Transverse colon (tissue), 4 donors: ENCODE measurements at regions not wholly inside any gene's neighbourhood (a gene's known extent, or its start where the extent isn't known, plus 50 kb on each side); places are given as distances from the start of the nearest gene placed in this dataset.

ENCODE experiments used
- DNase-seq: peaks from one replicate; pipeline ENCODE4 v3.0.0-alpha.2; 2019
- H3K27ac ChIP-seq, 4 donors: fragments of 200-600 bp; sonication (generic); 2 replicates each; pipeline ENCODE4 v1.5.1; 2016 to 2018; ENCODE audit warnings: inconsistent platforms in 4 of 4
- H3K27me3 ChIP-seq: fragments of 200-600 bp; sonication (generic); 2 replicates; pipeline ENCODE4 v1.5.1; 2017; ENCODE audit warnings: inconsistent platforms
- H3K36me3 ChIP-seq, 4 donors: fragments of 200-600 bp; sonication (generic); 2 replicates each; pipeline ENCODE4 v1.5.1; 2017 to 2019; ENCODE audit warnings: inconsistent platforms in 4 of 4
- H3K4me1 ChIP-seq, 4 donors: fragments of 200-600 bp; sonication (generic); 2 replicates each; pipeline ENCODE4 v1.5.1; 2017 to 2020; ENCODE audit warnings: inconsistent platforms in 4 of 4
- H3K4me3 ChIP-seq, 4 donors: fragments of 200-600 bp; sonication (generic); 1 replicate in 1 of 4; 2 replicates in 3 of 4; pipeline versions ENCODE4 v1.5.1 to v1.6.1; 2017 to 2019; ENCODE audit warnings: inconsistent platforms in 4 of 4
- H3K9me3 ChIP-seq, 2 donors: fragments of 200-600 bp; sonication (generic); 2 replicates each; pipeline ENCODE4 v1.5.1; 2017 to 2019; ENCODE audit warnings: inconsistent platforms in 2 of 2
- EP300 ChIP-seq: sonication (generic); formaldehyde crosslinking; IDR thresholded peaks from one replicate; pipeline ENCODE4 v1.6.1; 2017; ENCODE audit warnings: antibody characterized with exemption, low read depth
- POLR2A ChIP-seq: fragments of 450-650 bp; IDR thresholded peaks from one replicate; pipeline ENCODE4 v1.6.1; 2016; ENCODE audit warnings: antibody characterized with exemption, mild to moderate bottlenecking, moderate library complexity
- POLR2AphosphoS5 ChIP-seq, 3 donors: sonication (generic); formaldehyde crosslinking; IDR thresholded peaks; one replicate each; pipeline ENCODE4 v1.6.1; 2016; ENCODE audit warnings: antibody characterized with exemption in 3 of 3
- WGBS, 2 donors: methylation state at CpG; one replicate each; pipeline ENCODE4 v1.1.5; 2018; ENCODE audit warnings: low coverage in 1 of 2; 5-methylcytosine and 5-hydroxymethylcytosine counted together
- in situ Hi-C, 4 donors: fragments of 200-750 bp; cut with MboI; loops; one replicate each; pipeline versions ENCODE4 v1.15.0 to v1.15.1; 2017; ENCODE audit warnings: low sequenced_read_pairs in 3 of 4, low pct_ligation_motif_present in 1 of 4, low pct_unique_long_range_greater_than_20kb in 1 of 4
- intact Hi-C: fragments of 100-400 bp; cut with DNase I; formaldehyde crosslinking; loops from one replicate; pipeline ENCODE4 v1.15.1; 2023; ENCODE audit warnings: low total_unique reads
- TF ChIP-seq, protein P1 (sequence below), 5 experiments: fragments of 200-600 bp in 3 of 5; fragments of 450-650 bp in 2 of 5; sonication (generic) in 3 of 5; IDR thresholded peaks; 1 replicate in 2 of 5; 2 replicates in 3 of 5; pipeline ENCODE4 v1.5.1; 2016 to 2017; ENCODE audit warnings: antibody characterized with exemption in 5 of 5, inconsistent platforms in 3 of 5, mild to moderate bottlenecking in 2 of 5, moderate library complexity in 1 of 5

DNA sequence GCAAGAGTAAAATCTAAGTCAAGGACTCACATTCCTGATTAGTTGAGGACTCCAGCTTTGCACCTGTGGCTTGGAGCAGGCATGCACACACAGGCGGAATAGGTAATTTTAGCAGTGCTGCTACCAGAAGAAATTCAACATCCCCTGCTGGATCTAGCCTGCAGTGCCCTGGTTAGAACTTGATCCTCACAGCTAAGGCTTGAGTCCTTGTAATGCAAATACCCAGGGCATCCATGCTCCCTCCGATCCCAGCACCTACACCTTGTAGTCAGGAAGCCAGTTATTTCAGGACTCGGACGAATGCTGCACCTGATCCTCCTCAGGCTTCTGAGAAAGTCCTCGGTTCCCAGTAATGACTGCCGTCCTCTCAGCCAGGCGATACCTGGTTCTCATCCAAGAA lies 309.0 kb upstream of the AMIGO2 start:
- intact Hi-C loops (no loop called here), in situ Hi-C loops (no loop called here)
- 90% methylated on average over 7 of the region's 7 CpGs; no CpG with 5 or more reads in 1 of the 2 donors for WGBS, 2 donors
- no peaks in the 10 kb centered on the region for H3K36me3 ChIP-seq
- no peaks in the 10 kb centered on the region for H3K9me3 ChIP-seq
- H3K4me3 ChIP-seq, result no peak overlapping the region
- H3K4me1 ChIP-seq, result peaks cover 0 to 13% (median 4%) of the 10 kb centered on the region in 4 donors
- H3K27me3 ChIP-seq, result no peaks in the 10 kb centered on the region
- TF ChIP-seq EP300 (no peak), POLR2A (no peak), POLR2AphosphoS5 (IDR thresholded peaks at IDR 0.05) (no peak)
- TF ChIP-seq, protein P1, sequence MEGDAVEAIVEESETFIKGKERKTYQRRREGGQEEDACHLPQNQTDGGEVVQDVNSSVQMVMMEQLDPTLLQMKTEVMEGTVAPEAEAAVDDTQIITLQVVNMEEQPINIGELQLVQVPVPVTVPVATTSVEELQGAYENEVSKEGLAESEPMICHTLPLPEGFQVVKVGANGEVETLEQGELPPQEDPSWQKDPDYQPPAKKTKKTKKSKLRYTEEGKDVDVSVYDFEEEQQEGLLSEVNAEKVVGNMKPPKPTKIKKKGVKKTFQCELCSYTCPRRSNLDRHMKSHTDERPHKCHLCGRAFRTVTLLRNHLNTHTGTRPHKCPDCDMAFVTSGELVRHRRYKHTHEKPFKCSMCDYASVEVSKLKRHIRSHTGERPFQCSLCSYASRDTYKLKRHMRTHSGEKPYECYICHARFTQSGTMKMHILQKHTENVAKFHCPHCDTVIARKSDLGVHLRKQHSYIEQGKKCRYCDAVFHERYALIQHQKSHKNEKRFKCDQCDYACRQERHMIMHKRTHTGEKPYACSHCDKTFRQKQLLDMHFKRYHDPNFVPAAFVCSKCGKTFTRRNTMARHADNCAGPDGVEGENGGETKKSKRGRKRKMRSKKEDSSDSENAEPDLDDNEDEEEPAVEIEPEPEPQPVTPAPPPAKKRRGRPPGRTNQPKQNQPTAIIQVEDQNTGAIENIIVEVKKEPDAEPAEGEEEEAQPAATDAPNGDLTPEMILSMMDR (IDR thresholded peaks at IDR 0.05), result no peak
- no peak for DNase-seq
- no peak overlapping the region for H3K27ac ChIP-seq

DNA sequence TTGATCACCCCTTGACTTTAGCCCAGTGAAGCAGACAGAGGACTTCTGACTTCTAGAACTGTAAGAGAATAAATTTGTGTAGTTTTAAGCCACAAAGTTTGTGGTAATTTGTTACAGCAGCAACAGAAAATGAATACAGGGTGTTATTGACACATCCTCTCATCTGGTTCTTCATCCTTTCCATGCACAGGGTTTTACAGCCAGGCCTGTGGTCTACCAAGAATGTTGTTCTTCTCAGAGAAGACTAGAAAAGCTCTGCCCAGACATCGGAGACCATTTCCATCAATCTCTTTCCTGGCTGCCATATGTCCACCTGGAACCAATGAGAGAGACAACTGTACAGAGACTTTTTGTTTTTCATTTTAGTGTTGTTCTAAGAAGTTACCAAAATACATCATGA lies 308.2 kb upstream of the AMIGO2 start:
- WGBS, 2 donors, result 83% methylated on average over 1 of the region's 1 CpG; no CpG with 5 or more reads in 1 of the 2 donors
- intact Hi-C loops, result no loop called here
- H3K4me1 ChIP-seq, result peaks cover 0 to 12% (median 4%) of the 10 kb centered on the region in 4 donors

DNA sequence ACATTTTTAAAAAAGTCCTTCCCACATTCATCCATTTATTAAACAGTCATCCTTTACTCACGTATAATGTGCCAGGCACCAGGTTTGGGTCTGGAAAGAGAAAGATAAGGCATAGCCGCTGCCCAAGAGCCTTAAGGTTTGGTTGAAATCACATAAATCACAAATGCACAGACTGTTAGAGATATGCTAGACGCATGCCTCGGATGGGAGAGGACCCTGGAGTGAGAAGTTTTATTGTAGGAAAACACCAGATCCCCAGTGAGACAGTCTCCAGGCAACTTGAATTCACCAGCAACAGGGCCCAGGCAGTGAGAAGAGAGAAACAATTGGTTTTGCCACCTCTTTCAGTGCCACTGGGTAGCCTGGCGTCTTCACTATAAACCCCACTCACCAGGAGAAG lies 305.9 kb upstream of the AMIGO2 start:
- TF ChIP-seq EP300, result no peak
- 90% methylated on average over 5 of the region's 5 CpGs; no CpG with 5 or more reads in 1 of the 2 donors for whole genome bisulfite sequencing, 2 donors
- Histone ChIP-seq H3K4me1 (peaks cover 0 to 7% (median 1%) of the 10 kb centered on the region in 4 donors), H3K27ac (no peak overlapping the region), H3K4me3 (no peak overlapping the region), H3K36me3 (no peaks in the 10 kb centered on the region), H3K9me3 (no peaks in the 10 kb centered on the region), H3K27me3 (no peaks in the 10 kb centered on the region)
- in situ Hi-C loops (no loop called here), intact Hi-C loops (no loop called here)
- no peak for DNase-seq

More for the DNA sequence above, 308.2 kb upstream of the AMIGO2 start:
- in situ Hi-C loops, result no loop called here
- TF ChIP-seq EP300, result no peak
- TF ChIP-seq, protein P1 (IDR thresholded peaks at IDR 0.05), result no peak
- no peak for TF ChIP-seq POLR2AphosphoS5 (IDR thresholded peaks at IDR 0.05)
- no peak for TF ChIP-seq POLR2A
- no peak for DNase-seq
- Histone ChIP-seq H3K36me3 (no peaks in the 10 kb centered on the region), H3K27me3 (no peaks in the 10 kb centered on the region), H3K27ac (no peak overlapping the region), H3K4me3 (no peak overlapping the region), H3K9me3 (no peaks in the 10 kb centered on the region)

DNA sequence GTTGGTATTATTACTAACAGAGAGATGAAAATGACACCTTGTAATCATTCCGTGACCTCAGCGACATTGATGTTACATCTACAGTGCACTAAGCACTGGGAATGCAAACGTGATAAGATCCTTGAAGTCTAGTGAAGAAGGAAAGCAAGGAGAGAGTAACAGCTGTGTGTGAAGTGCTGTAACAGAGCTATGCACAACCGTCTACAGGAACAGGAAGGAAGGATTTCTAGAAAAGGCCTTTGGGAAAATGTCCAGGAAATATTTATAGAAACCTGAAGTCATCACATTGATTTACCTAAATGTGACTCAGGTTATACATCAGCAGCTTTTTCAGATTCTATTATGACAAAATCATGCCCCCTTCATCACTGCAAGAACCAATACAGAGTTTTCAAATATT lies 304.2 kb upstream of the AMIGO2 start:
- no peak for TF ChIP-seq EP300
- TF ChIP-seq POLR2AphosphoS5 (IDR thresholded peaks at IDR 0.05), result no peak
- TF ChIP-seq, protein P1 (IDR thresholded peaks at IDR 0.05), result no peak
- H3K9me3 ChIP-seq, result no peaks in the 10 kb centered on the region
- peaks cover 0 to 7% (median 1%) of the 10 kb centered on the region in 4 donors for H3K4me1 ChIP-seq
- WGBS, 2 donors, result 47 to 49% methylated on average over 4 of the region's 4 CpGs
- H3K4me3 ChIP-seq, result no peak overlapping the region
- intact Hi-C loops, result no loop called here
- no peaks in the 10 kb centered on the region for H3K36me3 ChIP-seq
- H3K27me3 ChIP-seq, result no peaks in the 10 kb centered on the region
- DNase-seq, result no peak
- in situ Hi-C loops, result no loop called here
- H3K27ac ChIP-seq, result no peak overlapping the region

DNA sequence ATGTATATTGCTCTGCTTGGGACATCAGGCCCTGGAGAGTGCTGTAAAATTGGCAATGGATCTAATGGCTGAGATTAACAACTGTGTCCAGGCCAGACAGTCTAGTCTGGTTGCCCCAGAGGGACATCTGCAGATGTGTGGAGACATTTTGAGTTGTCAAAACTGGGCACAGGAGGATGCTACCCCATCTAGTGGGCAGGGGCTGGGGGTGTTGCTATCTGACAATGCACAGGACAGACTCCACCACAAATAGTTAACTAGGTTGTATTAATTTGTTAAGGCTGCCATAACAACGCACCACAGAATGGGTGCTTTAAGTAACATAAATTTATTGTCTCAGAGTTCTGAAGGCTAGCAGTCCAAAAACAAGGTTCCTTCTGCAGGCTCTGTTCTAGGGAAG lies 302.5 kb upstream of the AMIGO2 start:
- Histone ChIP-seq H3K4me3 (no peak overlapping the region), H3K27ac (no peak overlapping the region), H3K36me3 (no peaks in the 10 kb centered on the region), H3K27me3 (no peaks in the 10 kb centered on the region), H3K4me1 (peaks cover 0 to 12% (median 7%) of the 10 kb centered on the region in 4 donors), H3K9me3 (no peaks in the 10 kb centered on the region)
- intact Hi-C loops (no loop called here), in situ Hi-C loops (no loop called here)
- TF ChIP-seq, protein P1 (IDR thresholded peaks at IDR 0.05), result no peak
- no peak for TF ChIP-seq POLR2AphosphoS5 (IDR thresholded peaks at IDR 0.05)
- TF ChIP-seq EP300, result no peak
- no peak for TF ChIP-seq POLR2A
- 81 to 83% methylated on average over 1 of the region's 1 CpG for WGBS, 2 donors
- DNase-seq, result no peak
